ENCODE measurements at regions not wholly inside any gene's neighbourhood (a gene's known extent, or its start where the extent isn't known, plus 50 kb on each side); places are given as distances from the start of the nearest gene placed in this dataset.

DNA sequence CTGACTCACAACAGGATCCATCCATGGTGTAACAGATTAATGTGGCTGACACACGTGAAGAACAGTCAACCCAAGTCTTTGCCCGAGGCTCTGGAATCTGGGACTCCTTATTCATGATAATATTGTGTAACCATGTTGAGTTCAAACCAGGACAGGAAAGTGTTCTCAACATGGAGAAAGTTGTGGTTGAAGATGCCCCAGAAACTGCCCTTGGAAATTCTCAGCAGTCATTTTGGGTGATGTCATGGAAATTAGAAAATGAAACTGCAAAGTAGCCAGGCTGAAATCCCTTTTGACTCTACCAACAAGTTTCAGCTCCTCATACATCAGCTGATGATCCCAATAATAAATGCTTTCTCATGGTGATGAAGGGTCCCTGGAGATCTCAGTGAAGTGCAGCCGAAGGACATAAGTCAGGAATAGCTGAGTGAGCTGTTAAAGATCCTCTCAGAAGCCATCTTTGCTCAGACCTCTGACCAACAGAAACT lies 307.7 kb downstream of the TNS1 start:
- TF ChIP-seq, protein P1, sequence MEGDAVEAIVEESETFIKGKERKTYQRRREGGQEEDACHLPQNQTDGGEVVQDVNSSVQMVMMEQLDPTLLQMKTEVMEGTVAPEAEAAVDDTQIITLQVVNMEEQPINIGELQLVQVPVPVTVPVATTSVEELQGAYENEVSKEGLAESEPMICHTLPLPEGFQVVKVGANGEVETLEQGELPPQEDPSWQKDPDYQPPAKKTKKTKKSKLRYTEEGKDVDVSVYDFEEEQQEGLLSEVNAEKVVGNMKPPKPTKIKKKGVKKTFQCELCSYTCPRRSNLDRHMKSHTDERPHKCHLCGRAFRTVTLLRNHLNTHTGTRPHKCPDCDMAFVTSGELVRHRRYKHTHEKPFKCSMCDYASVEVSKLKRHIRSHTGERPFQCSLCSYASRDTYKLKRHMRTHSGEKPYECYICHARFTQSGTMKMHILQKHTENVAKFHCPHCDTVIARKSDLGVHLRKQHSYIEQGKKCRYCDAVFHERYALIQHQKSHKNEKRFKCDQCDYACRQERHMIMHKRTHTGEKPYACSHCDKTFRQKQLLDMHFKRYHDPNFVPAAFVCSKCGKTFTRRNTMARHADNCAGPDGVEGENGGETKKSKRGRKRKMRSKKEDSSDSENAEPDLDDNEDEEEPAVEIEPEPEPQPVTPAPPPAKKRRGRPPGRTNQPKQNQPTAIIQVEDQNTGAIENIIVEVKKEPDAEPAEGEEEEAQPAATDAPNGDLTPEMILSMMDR (IDR thresholded peaks at IDR 0.05), result no peak
- TF ChIP-seq POLR2A (IDR thresholded peaks at IDR 0.05), result no peak

All from body of pancreas (tissue), 4 donors.